Neuronal stem cell (in vitro differentiated cells): ENCODE measurements at regions not wholly inside any gene's neighbourhood (a gene's known extent, or its start where the extent isn't known, plus 50 kb on each side); places are given as distances from the start of the nearest gene placed in this dataset.

Source experiments
- DNase-seq: peaks from one replicate; pipeline ENCODE4 v3.0.0-alpha.2; 2013; ENCODE audit warnings: low spot score
- H2AFZ ChIP-seq: one replicate; pipeline ENCODE4 v1.6.1; 2013; ENCODE audit warnings: mild to moderate bottlenecking, low read length, inconsistent platforms
- H2AK5ac ChIP-seq: 2 replicates; pipeline ENCODE4 v1.6.1; 2013; ENCODE audit warnings: low read depth, mild to moderate bottlenecking, inconsistent platforms, low read length, moderate library complexity, mixed read lengths
- H2BK120ac ChIP-seq: 2 replicates; pipeline ENCODE4 v1.6.1; 2013; ENCODE audit warnings: low read depth, mild to moderate bottlenecking, inconsistent platforms, low read length, moderate library complexity, mixed read lengths
- H2BK12ac ChIP-seq: one replicate; pipeline ENCODE4 v1.6.1; 2013; ENCODE audit warnings: low read length, inconsistent platforms
- H2BK15ac ChIP-seq: 2 replicates; pipeline ENCODE4 v1.6.1; 2013; ENCODE audit warnings: mild to moderate bottlenecking, low read length, inconsistent platforms, mixed read lengths
- H2BK5ac ChIP-seq: one replicate; pipeline ENCODE4 v1.6.1; 2013; ENCODE audit warnings: inconsistent platforms, mild to moderate bottlenecking, low read length, moderate library complexity
- H3K14ac ChIP-seq: one replicate; pipeline ENCODE4 v1.6.1; 2013; ENCODE audit warnings: low read length, inconsistent platforms
- H3K18ac ChIP-seq: 2 replicates; pipeline ENCODE4 v1.6.1; 2013; ENCODE audit warnings: low read length, inconsistent platforms
- H3K23ac ChIP-seq: 2 replicates; pipeline ENCODE4 v1.6.1; 2013; ENCODE audit warnings: low read depth, mild to moderate bottlenecking, mixed read lengths, low read length, inconsistent platforms; ENCODE audit not compliant: poor library complexity
- H3K27ac ChIP-seq: replicated peaks from 3 replicates; pipeline ENCODE4 v1.5.1; 2013; ENCODE audit warnings: low read length, inconsistent platforms
- H3K27me3 ChIP-seq, 3 experiments: 2 replicates each; pipeline ENCODE4 v1.6.1; 2013; ENCODE audit warnings: low read length in 3 of 3, mild to moderate bottlenecking in 2 of 3, inconsistent platforms in 1 of 3, low read depth in 1 of 3, mixed read lengths in 1 of 3, moderate library complexity in 1 of 3; ENCODE audit not compliant: control insufficient read depth in 3 of 3, insufficient read depth in 3 of 3
- H3K36me3 ChIP-seq, 2 donors: replicated peaks in 1 of 2; 2 replicates each; pipeline ENCODE4 v1.6.1; 2013; ENCODE audit warnings: low read length in 2 of 2; ENCODE audit not compliant: control insufficient read depth in 2 of 2, insufficient read depth in 2 of 2
- H3K4ac ChIP-seq: 2 replicates; pipeline ENCODE4 v1.6.1; 2013; ENCODE audit warnings: inconsistent platforms, mild to moderate bottlenecking, low read length, moderate library complexity
- H3K4me1 ChIP-seq, 2 donors: 1 replicate in 1 of 2; 2 replicates in 1 of 2; pipeline ENCODE4 v1.6.1; 2013; ENCODE audit warnings: low read length in 2 of 2, low read depth in 1 of 2; ENCODE audit not compliant: control insufficient read depth in 2 of 2, insufficient read depth in 1 of 2
- H3K4me2 ChIP-seq: one replicate; pipeline ENCODE4 v1.6.1; 2013; ENCODE audit warnings: mild to moderate bottlenecking, low read length, inconsistent platforms; ENCODE audit not compliant: insufficient read depth, poor library complexity, severe bottlenecking
- H3K4me3 ChIP-seq, 2 donors: 2 replicates each; pipeline ENCODE4 v1.5.1; 2013; ENCODE audit warnings: low read length in 2 of 2, mild to moderate bottlenecking in 2 of 2, inconsistent platforms in 1 of 2, moderate library complexity in 1 of 2
- H3K79me1 ChIP-seq: one replicate; pipeline ENCODE4 v1.6.1; 2013; ENCODE audit warnings: low read depth, mild to moderate bottlenecking, inconsistent platforms, low read length, moderate library complexity
- H3K9ac ChIP-seq: one replicate; pipeline ENCODE4 v1.6.1; 2013; ENCODE audit warnings: mild to moderate bottlenecking, low read depth, low read length, inconsistent platforms; ENCODE audit not compliant: poor library complexity
- H3K9me3 ChIP-seq, 2 donors: replicated peaks in 1 of 2; 2 replicates each; pipeline versions ENCODE3 to v1.6.1; 2013; ENCODE audit warnings: low read length in 2 of 2, mild to moderate bottlenecking in 2 of 2, inconsistent platforms in 1 of 2, low read depth in 1 of 2, mixed read lengths in 1 of 2, moderate library complexity in 1 of 2; ENCODE audit not compliant: control insufficient read depth in 2 of 2, insufficient read depth in 1 of 2
- H4K8ac ChIP-seq: one replicate; pipeline ENCODE4 v1.6.1; 2013; ENCODE audit warnings: low read depth, mild to moderate bottlenecking, inconsistent platforms, low read length, moderate library complexity
- H4K91ac ChIP-seq: one replicate; pipeline ENCODE4 v1.6.1; 2013; ENCODE audit warnings: low read length, low read depth, mild to moderate bottlenecking, inconsistent platforms; ENCODE audit not compliant: poor library complexity
- WGBS, 2 donors: extraction: QIAGEN DNeasy Blood & Tissue Kit; methylation state at CpG; one replicate each; pipeline ENCODE4 v1.1.7; 2013; ENCODE audit warnings: missing lambda C conversion rate in 2 of 2, mixed read lengths in 1 of 2; ENCODE audit not compliant: insufficient read length in 2 of 2, insufficient replicate concordance in 1 of 2; ENCODE audit errors: extremely low coverage in 2 of 2; 5-methylcytosine and 5-hydroxymethylcytosine counted together

- Histone ChIP-seq H3K4me3 (no peak overlapping the region), H3K27me3 (no peaks in the 10 kb centered on the region), H4K91ac (no peak overlapping the region), H3K4ac (no peak overlapping the region), H3K18ac (no peak overlapping the region), H2BK15ac (no peak overlapping the region), H4K8ac (no peak overlapping the region), H3K4me2 (no peak overlapping the region), H3K14ac (no peak overlapping the region), H3K9me3 (no peaks in the 10 kb centered on the region), H3K4me1 (peaks cover 0 to under 1% of the 10 kb centered on the region in 2 donors), H3K9ac (no peak overlapping the region), H2BK5ac (no peak overlapping the region), H2AFZ (no peak overlapping the region), H2AK5ac (no peak overlapping the region), H3K36me3 (no peaks in the 10 kb centered on the region), H3K23ac (no peak overlapping the region), H3K27ac (no peak overlapping the region), H3K79me1 (no peaks in the 10 kb centered on the region), H2BK120ac (no peak overlapping the region), H2BK12ac (no peak overlapping the region)
- WGBS, 2 donors = no CpG with 5 or more reads among the region's 4 CpGs
- no peak for DNase-seq
Observed at GRCh38 chr15:45776772-45777171, 141.9 kb downstream of the SQOR start.

GRCh38 chr15:45777781-45778180 lies 143.0 kb downstream of the SQOR start:
- Histone ChIP-seq H3K36me3 (no peaks in the 10 kb centered on the region), H3K9ac (no peak overlapping the region), H3K4me1 (peaks cover 0 to 5% of the 10 kb centered on the region in 2 donors), H3K27me3 (no peaks in the 10 kb centered on the region), H3K79me1 (no peaks in the 10 kb centered on the region), H3K14ac (no peak overlapping the region), H3K27ac (no peak overlapping the region), H2AFZ (no peak overlapping the region), H3K4me2 (no peak overlapping the region), H2BK15ac (no peak overlapping the region), H3K18ac (no peak overlapping the region), H4K91ac (no peak overlapping the region), H3K4ac (no peak overlapping the region), H2BK12ac (no peak overlapping the region), H2BK5ac (no peak overlapping the region), H3K23ac (no peak overlapping the region), H4K8ac (no peak overlapping the region), H2BK120ac (no peak overlapping the region), H3K9me3 (no peaks in the 10 kb centered on the region), H2AK5ac (no peak overlapping the region), H3K4me3 (no peak overlapping the region)
- no CpG with 5 or more reads among the region's 4 CpGs for WGBS, 2 donors
- no peak for DNase-seq

- H2BK120ac ChIP-seq = no peak overlapping the region
- no CpG with 5 or more reads among the region's 2 CpGs for WGBS, 2 donors
- no peaks in the 10 kb centered on the region for H3K36me3 ChIP-seq
- no peak overlapping the region for H3K14ac ChIP-seq
- H4K8ac ChIP-seq = no peak overlapping the region
- H3K79me1 ChIP-seq = no peaks in the 10 kb centered on the region
- no peak for DNase-seq
- no peak overlapping the region for H2BK12ac ChIP-seq
- no peak overlapping the region for H3K4ac ChIP-seq
- no peak overlapping the region for H2BK15ac ChIP-seq
- no peak overlapping the region for H3K27ac ChIP-seq
- no peak overlapping the region for H2AK5ac ChIP-seq
- H3K18ac ChIP-seq = no peak overlapping the region
- no peak overlapping the region for H4K91ac ChIP-seq
- peaks cover 0 to 5% of the 10 kb centered on the region in 2 donors for H3K4me1 ChIP-seq
- no peak overlapping the region for H2BK5ac ChIP-seq
- H3K27me3 ChIP-seq = no peaks in the 10 kb centered on the region
- no peak overlapping the region for H3K23ac ChIP-seq
- no peak overlapping the region for H3K9ac ChIP-seq
- no peak overlapping the region for H2AFZ ChIP-seq
- H3K4me2 ChIP-seq = no peak overlapping the region
- no peaks in the 10 kb centered on the region for H3K9me3 ChIP-seq
- H3K4me3 ChIP-seq = no peak overlapping the region
Observed at GRCh38 chr15:45780352-45780751, 145.5 kb downstream of the SQOR start.

DNA sequence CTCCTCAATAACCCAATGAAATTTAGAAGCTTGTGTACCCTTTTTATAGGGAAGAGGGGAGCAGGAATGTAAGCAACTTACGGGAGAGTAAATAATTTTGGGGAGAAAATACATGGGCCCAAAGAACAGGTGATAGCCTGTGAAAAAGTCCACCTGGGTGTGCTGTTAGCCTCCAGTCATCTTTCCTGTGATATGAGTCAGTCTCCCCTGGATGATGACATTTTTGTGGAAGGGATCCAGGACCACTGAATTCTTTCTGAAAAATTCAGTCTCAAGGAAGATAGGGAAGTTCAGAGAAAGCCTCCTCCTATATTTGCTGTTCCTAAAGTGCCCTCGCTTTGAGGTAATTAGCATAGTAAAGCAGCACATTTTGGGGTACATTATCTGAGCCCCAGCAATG lies 149.8 kb downstream of the SQOR start:
- Histone ChIP-seq H3K79me1 (no peaks in the 10 kb centered on the region), H4K91ac (no peak overlapping the region), H3K4me2 (no peak overlapping the region), H3K36me3 (no peaks in the 10 kb centered on the region), H3K18ac (no peak overlapping the region), H3K23ac (no peak overlapping the region), H3K14ac (no peak overlapping the region), H3K9ac (no peak overlapping the region), H3K4me3 (no peak overlapping the region), H4K8ac (no peak overlapping the region), H3K27me3 (no peaks in the 10 kb centered on the region), H2BK15ac (no peak overlapping the region), H2BK120ac (no peak overlapping the region), H2AK5ac (no peak overlapping the region), H2BK12ac (no peak overlapping the region), H3K9me3 (no peaks in the 10 kb centered on the region), H2BK5ac (no peak overlapping the region), H3K27ac (no peak overlapping the region), H2AFZ (no peak overlapping the region), H3K4me1 (peaks cover 0 to 5% of the 10 kb centered on the region in 2 donors), H3K4ac (no peak overlapping the region)
- no peak for DNase-seq
- WGBS, 2 donors = no CpG with 5 or more reads among the region's 2 CpGs
